Duodenal mucosa (tissue), 2 donors: ENCODE measurements at regions not wholly inside any gene's neighbourhood (a gene's known extent, or its start where the extent isn't known, plus 50 kb on each side); places are given as distances from the start of the nearest gene placed in this dataset.

Experiments
- H3K27ac ChIP-seq: one replicate; pipeline ENCODE4 v1.7.0; 2013; ENCODE audit warnings: low read depth, low read length
- H3K27me3 ChIP-seq, 2 donors: one replicate each; pipeline ENCODE4 v1.7.0; 2013; ENCODE audit warnings: low read length in 2 of 2, control low read depth in 1 of 2; ENCODE audit not compliant: insufficient read depth in 2 of 2, control insufficient read depth in 1 of 2
- H3K36me3 ChIP-seq, 2 donors: one replicate each; pipeline ENCODE4 v1.7.0; 2013; ENCODE audit warnings: low read length in 2 of 2, control low read depth in 1 of 2; ENCODE audit not compliant: insufficient read depth in 2 of 2, control insufficient read depth in 1 of 2
- H3K4me1 ChIP-seq, 2 donors: one replicate each; pipeline ENCODE4 v1.7.0; 2013; ENCODE audit warnings: low read length in 2 of 2, control low read depth in 1 of 2; ENCODE audit not compliant: insufficient read depth in 2 of 2, control insufficient read depth in 1 of 2
- H3K4me3 ChIP-seq, 2 donors: one replicate each; pipeline ENCODE4 v1.7.0; 2013; ENCODE audit warnings: low read length in 2 of 2, low read depth in 1 of 2
- H3K9ac ChIP-seq, 2 donors: one replicate each; pipeline ENCODE4 v1.7.0; 2013; ENCODE audit warnings: low read length in 2 of 2, low read depth in 1 of 2
- H3K9me3 ChIP-seq, 2 donors: one replicate each; pipeline ENCODE4 v1.7.0; 2013; ENCODE audit warnings: low read length in 2 of 2, control low read depth in 1 of 2; ENCODE audit not compliant: control insufficient read depth in 1 of 2

- no peaks in the 10 kb centered on the region for H3K9me3 ChIP-seq
- H3K36me3 ChIP-seq, result no peaks in the 10 kb centered on the region
- H3K4me1 ChIP-seq, result no peaks in the 10 kb centered on the region
- H3K27me3 ChIP-seq, result no peaks in the 10 kb centered on the region
- no peak overlapping the region for H3K4me3 ChIP-seq
- H3K9ac ChIP-seq, result no peak overlapping the region
- H3K27ac ChIP-seq, result no peak overlapping the region
Observed at GRCh38 chr10:120375666-120376065, 81.4 kb upstream of the PLPP4 start.

- no peaks in the 10 kb centered on the region for H3K36me3 ChIP-seq
- H3K9me3 ChIP-seq, result no peaks in the 10 kb centered on the region
- H3K4me1 ChIP-seq, result no peaks in the 10 kb centered on the region
- no peak overlapping the region for H3K9ac ChIP-seq
- H3K27ac ChIP-seq, result no peak overlapping the region
- H3K27me3 ChIP-seq, result no peaks in the 10 kb centered on the region
- H3K4me3 ChIP-seq, result no peak overlapping the region
Observed at GRCh38 chr10:120381931-120382330, 75.1 kb upstream of the PLPP4 start.

DNA sequence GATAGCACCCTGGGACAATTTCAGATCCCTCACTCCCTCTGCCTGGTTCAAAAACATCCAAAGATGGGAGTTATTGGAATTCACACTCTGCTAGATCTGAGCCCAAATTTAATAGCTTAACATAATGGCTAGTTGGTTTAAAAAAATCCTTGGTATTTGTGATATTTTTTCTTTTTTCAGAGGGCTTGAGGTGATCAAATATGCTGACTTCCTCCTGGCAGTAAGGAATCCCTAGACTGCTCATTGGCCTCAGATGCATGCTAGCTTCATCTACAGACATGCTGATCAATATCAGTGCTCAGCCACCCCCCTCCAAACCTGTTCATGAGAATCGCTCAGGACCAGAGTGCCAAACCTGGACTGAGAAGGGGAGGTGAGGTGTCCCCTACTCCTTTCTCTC is 74.7 kb upstream of the PLPP4 start:
- H3K27ac ChIP-seq, result no peak overlapping the region
- peaks cover 0 to 3% of the 10 kb centered on the region in 2 donors for H3K27me3 ChIP-seq
- H3K9ac ChIP-seq, result no peak overlapping the region

DNA sequence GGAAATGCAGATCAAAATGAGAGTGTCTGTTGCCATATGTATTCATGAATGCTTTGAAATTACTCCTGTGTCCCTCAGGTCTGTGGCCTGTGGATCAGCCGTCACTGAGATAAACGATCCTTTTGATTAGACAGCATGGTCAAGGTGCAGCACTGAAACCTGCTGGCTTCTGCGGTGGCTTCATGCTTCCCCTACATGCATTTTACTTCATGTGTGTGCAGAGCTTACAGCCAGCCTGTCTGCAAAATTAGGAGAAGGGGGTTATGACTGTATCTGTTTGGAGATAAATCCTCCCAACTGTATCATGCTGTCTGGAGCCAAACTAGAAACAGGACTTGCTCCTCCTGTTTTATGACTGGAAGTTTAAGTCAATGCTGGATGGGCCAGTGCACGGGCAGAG is 71.0 kb upstream of the PLPP4 start:
- Histone ChIP-seq H3K27me3 (peaks cover 0 to 4% of the 10 kb centered on the region in 2 donors), H3K9ac (no peak overlapping the region), H3K4me3 (no peak overlapping the region), H3K4me1 (no peaks in the 10 kb centered on the region), H3K9me3 (no peaks in the 10 kb centered on the region), H3K36me3 (no peaks in the 10 kb centered on the region), H3K27ac (no peak overlapping the region)

More for the DNA sequence above, 74.7 kb upstream of the PLPP4 start:
- Histone ChIP-seq H3K36me3 (no peaks in the 10 kb centered on the region), H3K4me3 (no peak overlapping the region), H3K4me1 (no peaks in the 10 kb centered on the region), H3K9me3 (no peaks in the 10 kb centered on the region)

DNA sequence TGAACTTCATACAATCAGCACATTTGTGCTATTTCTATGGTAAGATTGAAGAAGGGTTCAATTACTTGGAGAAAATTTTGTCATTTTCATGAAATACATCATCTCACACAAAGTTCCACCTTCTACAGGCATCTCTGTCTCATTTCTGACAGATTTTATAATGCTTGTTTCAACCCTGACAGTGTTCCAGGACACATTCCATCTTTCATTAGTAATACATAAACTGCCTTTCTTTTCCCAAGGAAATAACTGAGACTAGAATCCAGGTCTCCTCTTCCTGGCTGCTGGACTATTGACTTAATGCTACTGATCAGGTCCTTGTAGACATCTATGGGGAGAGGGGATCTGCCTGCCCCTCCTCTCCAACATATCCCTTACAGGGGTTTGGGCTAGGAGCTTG is 70.1 kb upstream of the PLPP4 start:
- Histone ChIP-seq H3K4me3 (no peak overlapping the region), H3K9me3 (no peaks in the 10 kb centered on the region), H3K36me3 (no peaks in the 10 kb centered on the region), H3K27ac (no peak overlapping the region), H3K9ac (no peak overlapping the region), H3K4me1 (no peaks in the 10 kb centered on the region), H3K27me3 (peaks cover 0 to 4% of the 10 kb centered on the region in 2 donors)

DNA sequence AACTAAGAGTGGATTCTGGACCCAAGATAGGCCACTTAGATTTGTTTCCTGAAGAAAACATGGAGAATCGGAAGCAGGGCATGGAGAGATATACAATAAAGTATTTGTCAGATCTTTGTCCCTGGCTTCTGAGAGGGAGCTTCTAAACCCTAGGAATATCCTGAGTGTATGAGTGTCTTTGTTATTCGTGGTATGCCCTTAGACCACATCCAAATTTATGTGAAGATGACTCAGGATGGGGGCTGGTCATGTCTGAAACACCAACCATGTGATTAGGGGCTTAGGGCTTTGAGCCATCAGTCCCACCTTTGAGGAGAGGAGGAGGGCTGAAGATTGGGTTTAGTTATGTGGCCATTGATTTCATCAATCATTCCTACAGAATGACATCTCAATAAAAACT is 69.7 kb upstream of the PLPP4 start:
- Histone ChIP-seq H3K4me1 (no peaks in the 10 kb centered on the region), H3K36me3 (no peaks in the 10 kb centered on the region), H3K4me3 (no peak overlapping the region), H3K27me3 (peaks cover 0 to 4% of the 10 kb centered on the region in 2 donors), H3K9ac (no peak overlapping the region), H3K9me3 (no peaks in the 10 kb centered on the region), H3K27ac (no peak overlapping the region)

GRCh38 chr10:120392245-120392644 is 64.8 kb upstream of the PLPP4 start:
- H3K9me3 ChIP-seq, result no peaks in the 10 kb centered on the region
- H3K9ac ChIP-seq, result no peak overlapping the region
- H3K27ac ChIP-seq, result no peak overlapping the region
- no peaks in the 10 kb centered on the region for H3K4me1 ChIP-seq
- H3K27me3 ChIP-seq, result peaks cover 0 to 2% of the 10 kb centered on the region in 2 donors
- no peak overlapping the region for H3K4me3 ChIP-seq
- H3K36me3 ChIP-seq, result no peaks in the 10 kb centered on the region

DNA sequence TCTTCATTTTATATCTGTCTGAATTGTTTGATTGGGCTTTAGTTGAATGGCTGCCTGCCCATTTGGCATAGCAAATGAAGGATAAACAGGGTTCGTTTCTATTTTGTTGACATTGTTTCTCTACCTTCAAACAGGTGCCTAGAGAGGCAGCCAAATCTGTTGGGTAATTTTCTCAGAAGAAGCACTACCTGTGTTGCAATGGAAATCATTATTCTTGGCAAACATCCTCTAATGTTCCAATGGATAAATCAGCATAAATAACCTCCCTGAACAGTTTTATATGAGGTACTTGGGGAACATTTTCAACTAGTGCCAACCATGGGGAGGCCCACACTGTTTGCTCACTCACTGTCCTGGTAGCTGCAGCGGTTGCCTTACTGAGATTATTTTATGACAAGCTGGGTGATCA is 64.4 kb upstream of the PLPP4 start:
- Histone ChIP-seq H3K9me3 (no peaks in the 10 kb centered on the region), H3K4me1 (no peaks in the 10 kb centered on the region), H3K9ac (no peak overlapping the region), H3K4me3 (no peak overlapping the region), H3K36me3 (no peaks in the 10 kb centered on the region), H3K27ac (no peak overlapping the region), H3K27me3 (no peaks in the 10 kb centered on the region)

DNA sequence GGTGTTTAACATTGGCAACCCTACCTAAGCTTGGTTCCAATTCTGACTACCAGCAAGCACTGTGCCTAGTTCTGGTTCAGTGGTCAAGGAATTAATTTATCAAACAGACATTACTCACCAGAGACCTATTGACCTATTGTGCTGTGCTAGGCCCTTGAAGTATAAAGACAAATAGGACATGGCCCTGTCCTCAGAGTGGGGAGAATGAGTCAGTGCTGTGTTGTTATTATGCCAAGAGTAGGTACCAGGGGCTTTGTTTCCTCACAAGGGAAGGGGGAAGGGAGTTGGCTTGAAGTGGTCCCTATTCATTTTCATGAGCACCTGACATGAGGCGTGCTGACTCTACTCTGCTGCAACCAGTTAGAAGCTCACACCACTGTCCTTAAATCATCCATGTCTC is 62.6 kb upstream of the PLPP4 start:
- Histone ChIP-seq H3K9me3 (no peaks in the 10 kb centered on the region), H3K27me3 (no peaks in the 10 kb centered on the region), H3K4me3 (no peak overlapping the region), H3K27ac (no peak overlapping the region), H3K36me3 (no peaks in the 10 kb centered on the region), H3K9ac (no peak overlapping the region), H3K4me1 (no peaks in the 10 kb centered on the region)

DNA sequence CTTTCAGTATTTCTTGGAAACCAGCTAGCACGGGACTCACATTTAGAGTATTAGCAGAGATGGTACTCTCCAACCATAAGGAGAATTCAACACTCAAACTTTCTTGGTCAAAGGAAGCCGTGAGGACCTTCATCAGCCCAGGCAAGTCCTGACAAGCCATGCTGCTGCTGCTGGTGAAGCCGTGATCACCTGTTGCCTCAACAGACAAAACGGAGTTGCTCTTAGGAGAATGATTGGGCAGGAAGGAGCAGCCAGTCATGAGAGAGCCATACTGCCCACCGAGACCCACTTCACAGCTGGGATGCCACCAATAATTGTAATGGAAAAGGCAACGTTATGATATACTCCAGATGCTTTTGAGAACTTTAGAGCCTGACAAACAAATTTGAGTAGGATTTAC is 60.8 kb upstream of the PLPP4 start:
- no peaks in the 10 kb centered on the region for H3K9me3 ChIP-seq
- H3K9ac ChIP-seq, result no peak overlapping the region
- H3K4me3 ChIP-seq, result no peak overlapping the region
- no peaks in the 10 kb centered on the region for H3K36me3 ChIP-seq
- no peaks in the 10 kb centered on the region for H3K27me3 ChIP-seq
- H3K27ac ChIP-seq, result no peak overlapping the region
- no peaks in the 10 kb centered on the region for H3K4me1 ChIP-seq

DNA sequence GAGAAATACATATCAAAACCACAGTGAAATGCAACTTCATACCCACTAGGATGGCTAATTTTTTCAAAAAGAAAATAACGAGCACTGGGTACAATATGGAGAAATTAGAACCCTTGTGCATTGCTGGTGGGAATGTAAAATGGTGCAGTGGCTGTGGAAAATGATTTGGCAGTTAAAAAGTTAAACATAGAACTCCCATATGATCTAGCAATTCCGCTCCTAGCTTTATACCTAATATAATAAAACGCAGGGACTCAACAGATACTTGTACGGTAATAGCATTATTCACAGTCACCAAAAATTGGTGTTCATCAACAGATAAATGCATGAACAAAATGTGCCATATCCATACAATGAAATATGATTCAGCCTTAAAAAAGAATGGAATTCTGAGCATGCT is 58.8 kb upstream of the PLPP4 start:
- H3K4me1 ChIP-seq, result no peaks in the 10 kb centered on the region
- no peaks in the 10 kb centered on the region for H3K27me3 ChIP-seq
- no peak overlapping the region for H3K27ac ChIP-seq
- no peak overlapping the region for H3K9ac ChIP-seq
- H3K9me3 ChIP-seq, result no peaks in the 10 kb centered on the region
- no peaks in the 10 kb centered on the region for H3K36me3 ChIP-seq
- H3K4me3 ChIP-seq, result no peak overlapping the region
